HCT116 (cell line): ENCODE measurements at regions not wholly inside any gene's neighbourhood (a gene's known extent, or its start where the extent isn't known, plus 50 kb on each side); places are given as distances from the start of the nearest gene placed in this dataset.

Source experiments
- CBX3 ChIP-seq: IDR thresholded peaks from 2 replicates; pipeline ENCODE4 v1.6.1; 2012; ENCODE audit warnings: low read depth
- CEBPB ChIP-seq: IDR thresholded peaks from 2 replicates; pipeline ENCODE4 v1.6.1; 2012; ENCODE audit warnings: low read depth
- CTCF ChIP-seq, 3 experiments: fragments of 200-600 bp in 1 of 3; sonication (generic) in 1 of 3; IDR thresholded peaks in 2 of 3; conservative IDR thresholded peaks in 1 of 3; 2 replicates each; pipeline ENCODE4 v1.5.1; 2012 to 2017; ENCODE audit warnings: low read depth in 2 of 3, low read length in 2 of 3, antibody characterized with exemption in 1 of 3, borderline replicate concordance in 1 of 3, control low read depth in 1 of 3, mild to moderate bottlenecking in 1 of 3, mixed read lengths in 1 of 3, mixed run types in 1 of 3, moderate library complexity in 1 of 3; ENCODE audit not compliant: insufficient read depth in 1 of 3
- EGR1 ChIP-seq: IDR thresholded peaks from 2 replicates; pipeline ENCODE4 v1.6.1; 2012; ENCODE audit warnings: low read depth
- EZH2 ChIP-seq: fragments of 200-600 bp; sonication (generic); IDR thresholded peaks from 2 replicates; pipeline ENCODE4 v1.6.1; 2017; ENCODE audit warnings: antibody characterized with exemption, mixed run types
- MAX ChIP-seq: IDR thresholded peaks from 2 replicates; pipeline ENCODE4 v1.6.1; 2012
- POLR2A ChIP-seq: IDR thresholded peaks from 2 replicates; pipeline ENCODE4 v1.7.0; 2011; ENCODE audit warnings: borderline replicate concordance; ENCODE audit not compliant: insufficient read depth, insufficient read length; ENCODE audit errors: extremely low read depth
- RAD21 ChIP-seq: IDR thresholded peaks from 2 replicates; pipeline ENCODE4 v1.6.1; 2012; ENCODE audit warnings: low read depth, mild to moderate bottlenecking
- SIN3A ChIP-seq: IDR thresholded peaks from 2 replicates; pipeline ENCODE4 v1.6.1; 2012; ENCODE audit warnings: low read depth
- TCF7L2 ChIP-seq: IDR thresholded peaks from 2 replicates; pipeline ENCODE4 v1.7.0; 2011; ENCODE audit warnings: borderline replicate concordance, inconsistent platforms; ENCODE audit not compliant: insufficient read depth, insufficient read length; ENCODE audit errors: extremely low read depth
- YY1 ChIP-seq: IDR thresholded peaks from 2 replicates; pipeline ENCODE4 v1.6.1; 2011; ENCODE audit warnings: low read length, low read depth, moderate library complexity, mild to moderate bottlenecking; ENCODE audit not compliant: insufficient replicate concordance; ENCODE audit errors: extremely low read depth
- ZNF274 ChIP-seq: fragments of 200-500 bp; sonication (Bioruptor generic); IDR thresholded peaks from 2 replicates; pipeline ENCODE4 v1.6.1; 2014; ENCODE audit warnings: mild to moderate bottlenecking, low read depth, low read length, inconsistent platforms

- no peak for TF ChIP-seq CTCF (IDR thresholded peaks at IDR 0.05 in 2 of 3, conservative IDR thresholded peaks at IDR 0.05 in 1 of 3; ENCODE audit: borderline replicate concordance in 1 of 3, insufficient read depth in 1 of 3, low read depth in 2 of 3, low read length in 2 of 3)
- no peak for TF ChIP-seq POLR2A
- TF ChIP-seq TCF7L2 = no peak
- no peak for TF ChIP-seq EGR1
- TF ChIP-seq EZH2 = no peak
- TF ChIP-seq SIN3A = no peak
- TF ChIP-seq MAX = no peak
- no peak for TF ChIP-seq YY1
- no peak for TF ChIP-seq CBX3
- no peak for TF ChIP-seq ZNF274
- TF ChIP-seq CEBPB = no peak
- TF ChIP-seq RAD21 = no peak
Measured at GRCh38 chr1:87508247-87508787, 179.6 kb downstream of the LMO4 start.
